IMR-90 (cell line): ENCODE measurements at regions not wholly inside any gene's neighbourhood (a gene's known extent, or its start where the extent isn't known, plus 50 kb on each side); places are given as distances from the start of the nearest gene placed in this dataset.

ENCODE experiments used
- ATAC-seq: fragments of 200-7000 bp; cut with Tn5 transposase; 2 replicates; pipeline ENCODE4 v1.9.1; 2020; ENCODE audit warnings: low read depth, mild to moderate bottlenecking, moderate library complexity
- BruUV-seq: library from RNA; stranded (reverse); fragments of 400-500 nt; replicated peaks from 2 replicates; lab custom pipeline; 2021; lab: Mats Ljungman, UMichigan
- CTCF ChIA-PET: fragments of 300-600 bp; formaldehyde crosslinking; extraction: SDS; loops from one replicate; lab custom pipeline; 2021; ENCODE audit warnings: antibody characterized with exemption; lab: Yijun Ruan, JAX
- POLR2A ChIA-PET: fragments of 300-600 bp; sonication (Branson Sonifier 250); formaldehyde crosslinking; loops from one replicate; lab custom pipeline; 2022; ENCODE audit warnings: antibody characterized with exemption; ENCODE audit not compliant: unreplicated experiment; lab: Charles Lee
- DNase-seq: peaks from one replicate; pipeline ENCODE4 v3.0.0; 2013
- H2AFZ ChIP-seq: replicated peaks from 2 replicates; pipeline ENCODE3; 2013; ENCODE audit warnings: low read length, mild to moderate bottlenecking; ENCODE audit not compliant: poor library complexity
- H2AK5ac ChIP-seq: 2 replicates; pipeline ENCODE4 v1.6.1; 2013; ENCODE audit warnings: low read depth, low read length, inconsistent platforms
- H2AK9ac ChIP-seq: replicated peaks from 2 replicates; pipeline ENCODE3; 2013; ENCODE audit warnings: mild to moderate bottlenecking, low read depth, low read length, moderate library complexity; ENCODE audit not compliant: poor library complexity
- H2BK120ac ChIP-seq: 2 replicates; pipeline ENCODE4 v1.6.1; 2013; ENCODE audit warnings: low read depth, low read length, inconsistent platforms
- H2BK15ac ChIP-seq: 3 replicates; pipeline ENCODE4 v1.6.1; 2013; ENCODE audit warnings: low read depth, low read length, inconsistent platforms
- H2BK20ac ChIP-seq: 2 replicates; pipeline ENCODE4 v1.6.1; 2013; ENCODE audit warnings: low read depth, mild to moderate bottlenecking, inconsistent platforms, low read length, moderate library complexity
- H2BK5ac ChIP-seq: 2 replicates; pipeline ENCODE4 v1.6.1; 2013; ENCODE audit warnings: mild to moderate bottlenecking, low read depth, low read length, inconsistent platforms; ENCODE audit not compliant: poor library complexity, severe bottlenecking
- H3K14ac ChIP-seq: replicated peaks from 2 replicates; pipeline ENCODE4 v1.6.1; 2013; ENCODE audit warnings: low read depth, low read length, inconsistent platforms
- H3K18ac ChIP-seq: 2 replicates; pipeline ENCODE4 v1.6.1; 2013; ENCODE audit warnings: low read depth, low read length, control low read depth
- H3K23ac ChIP-seq: 2 replicates; pipeline ENCODE4 v1.6.1; 2013; ENCODE audit warnings: low read depth, low read length, inconsistent platforms
- H3K27ac ChIP-seq: 2 replicates; pipeline ENCODE4 v1.5.1; 2013; ENCODE audit warnings: mild to moderate bottlenecking, control low read depth, low read length; ENCODE audit not compliant: insufficient read depth
- H3K27me3 ChIP-seq: 2 replicates; pipeline ENCODE4 v1.6.1; 2013; ENCODE audit warnings: low read length; ENCODE audit not compliant: control insufficient read depth, insufficient read depth
- H3K36me3 ChIP-seq: 2 replicates; pipeline ENCODE4 v1.6.1; 2013; ENCODE audit warnings: low read length, mixed read lengths; ENCODE audit not compliant: control insufficient read depth, insufficient read depth
- H3K4ac ChIP-seq: 2 replicates; pipeline ENCODE4 v1.6.1; 2013; ENCODE audit warnings: low read depth, low read length, inconsistent platforms
- H3K4me1 ChIP-seq: 2 replicates; pipeline ENCODE4 v1.6.1; 2013; ENCODE audit warnings: low read length, mixed read lengths; ENCODE audit not compliant: control insufficient read depth, insufficient read depth
- H3K4me2 ChIP-seq: 2 replicates; pipeline ENCODE4 v1.6.1; 2013; ENCODE audit warnings: low read depth, mild to moderate bottlenecking, control low read depth, low read length, moderate library complexity
- H3K4me3 ChIP-seq: 2 replicates; pipeline ENCODE4 v1.5.1; 2013; ENCODE audit warnings: low read depth, mild to moderate bottlenecking, control low read depth, low read length, moderate library complexity; ENCODE audit not compliant: insufficient read depth
- H3K56ac ChIP-seq: 2 replicates; pipeline ENCODE4 v1.6.1; 2013; ENCODE audit warnings: low read length, inconsistent platforms; ENCODE audit not compliant: insufficient read depth; ENCODE audit errors: extremely low read depth
- H3K79me1 ChIP-seq, 2 experiments: 2 replicates each; pipeline ENCODE4 v1.6.1; 2013; ENCODE audit warnings: low read length in 2 of 2, inconsistent platforms in 1 of 2, low read depth in 1 of 2
- H3K9ac ChIP-seq: 2 replicates; pipeline ENCODE4 v1.6.1; 2013; ENCODE audit warnings: low read depth, low read length, control low read depth
- H3K9me1 ChIP-seq: 2 replicates; pipeline ENCODE4 v1.6.1; 2013; ENCODE audit warnings: low read length, inconsistent platforms; ENCODE audit not compliant: insufficient read depth
- H3K9me3 ChIP-seq: 2 replicates; pipeline ENCODE4 v1.6.1; 2013; ENCODE audit warnings: low read length; ENCODE audit not compliant: control insufficient read depth, insufficient read depth
- H4K20me1 ChIP-seq: 2 replicates; pipeline ENCODE4 v1.6.1; 2013; ENCODE audit warnings: low read length, inconsistent platforms; ENCODE audit not compliant: insufficient read depth
- H4K5ac ChIP-seq: 2 replicates; pipeline ENCODE4 v1.6.1; 2013; ENCODE audit warnings: mild to moderate bottlenecking, low read depth, low read length, control low read depth
- H4K8ac ChIP-seq, 2 experiments: 2 replicates each; pipeline ENCODE4 v1.6.1; 2013; ENCODE audit warnings: low read depth in 2 of 2, low read length in 2 of 2, control low read depth in 1 of 2, inconsistent platforms in 1 of 2
- H4K91ac ChIP-seq: 2 replicates; pipeline ENCODE4 v1.6.1; 2013; ENCODE audit warnings: low read depth, low read length, inconsistent platforms; ENCODE audit not compliant: insufficient read depth
- BHLHE40 ChIP-seq: fragments of 150-350 bp; IDR thresholded peaks from 2 replicates; pipeline ENCODE4 v1.6.1; 2016; ENCODE audit warnings: mild to moderate bottlenecking, low read depth, low read length
- CEBPB ChIP-seq: IDR thresholded peaks from 2 replicates; pipeline ENCODE4 v1.6.1; 2012; ENCODE audit warnings: low read depth, low read length, improper control_type of control experiment
- CHD1 ChIP-seq: IDR thresholded peaks from 2 replicates; pipeline ENCODE4 v1.6.1; 2012; ENCODE audit warnings: low read depth, low read length, improper control_type of control experiment
- FOS ChIP-seq: fragments of 150-350 bp; IDR thresholded peaks from 2 replicates; pipeline ENCODE4 v1.6.1; 2016; ENCODE audit warnings: low read depth, low read length
- MAFK ChIP-seq: IDR thresholded peaks from 2 replicates; pipeline ENCODE4 v1.6.1; 2012; ENCODE audit warnings: low read depth, low read length, improper control_type of control experiment
- MAZ ChIP-seq: IDR thresholded peaks from 2 replicates; pipeline ENCODE4 v1.6.1; 2012; ENCODE audit warnings: low read depth, mild to moderate bottlenecking, low read length, improper control_type of control experiment, moderate library complexity, borderline replicate concordance
- MXI1 ChIP-seq: IDR thresholded peaks from 2 replicates; pipeline ENCODE4 v1.6.1; 2012; ENCODE audit warnings: low read depth, mild to moderate bottlenecking, low read length, moderate library complexity, borderline replicate concordance
- NFE2L2 ChIP-seq: fragments of 150-350 bp; IDR thresholded peaks from 2 replicates; pipeline ENCODE4 v1.6.1; 2016; ENCODE audit warnings: low read depth, mild to moderate bottlenecking, low read length
- POLR2A ChIP-seq: IDR thresholded peaks from 2 replicates; pipeline ENCODE4 v1.6.1; 2012; ENCODE audit warnings: mild to moderate bottlenecking, low read depth, low read length
- RAD21 ChIP-seq: IDR thresholded peaks from 2 replicates; pipeline ENCODE4 v1.6.1; 2012; ENCODE audit warnings: low read length, improper control_type of control experiment
- RCOR1 ChIP-seq: IDR thresholded peaks from 2 replicates; pipeline ENCODE4 v1.6.1; 2012; ENCODE audit warnings: mild to moderate bottlenecking, low read length, improper control_type of control experiment; ENCODE audit not compliant: insufficient replicate concordance
- RFX5 ChIP-seq: IDR thresholded peaks from 2 replicates; pipeline ENCODE4 v1.8.0; 2012; ENCODE audit warnings: low read depth, mild to moderate bottlenecking, low read length, moderate library complexity
- SMC3 ChIP-seq: fragments of 150-350 bp; IDR thresholded peaks from 2 replicates; pipeline ENCODE4 v1.6.1; 2016; ENCODE audit warnings: low read depth, mild to moderate bottlenecking, antibody characterized with exemption, low read length, moderate library complexity
- WGBS, 2 experiments: methylation state at CpG; one replicate each; pipeline versions ENCODE4 v1.1.5 to v1.1.7; 2013; ENCODE audit warnings: missing lambda C conversion rate in 2 of 2; ENCODE audit not compliant: insufficient read length in 1 of 2; ENCODE audit errors: extremely low coverage in 2 of 2; 5-methylcytosine and 5-hydroxymethylcytosine counted together
- dilution Hi-C: fragments of 300-500 bp; cut with HindIII; formaldehyde crosslinking; loops from one replicate; pipeline ENCODE4 v1.14.3; 2018; ENCODE audit warnings: low sequenced_read_pairs; ENCODE audit not compliant: unreplicated experiment
- in situ Hi-C: fragments of 300-500 bp; cut with MboI; formaldehyde crosslinking; loops from 3 replicates; pipeline ENCODE4 v1.14.3; 2019; ENCODE audit warnings: low sequenced_read_pairs, inconsistent platforms, mixed read lengths
- intact Hi-C: fragments of 100-400 bp; cut with micrococcal nuclease; formaldehyde crosslinking; loops from 2 replicates; pipeline ENCODE4 v1.10.0; 2022
- TF ChIP-seq, protein P1 (sequence below): conservative IDR thresholded peaks from 2 replicates; pipeline ENCODE4 v1.5.1; 2012; ENCODE audit warnings: mild to moderate bottlenecking, low read depth, low read length, improper control_type of control experiment
- TF ChIP-seq, protein P2 (sequence below): fragments of 150-350 bp; IDR thresholded peaks from 2 replicates; pipeline ENCODE4 v1.6.1; 2017; ENCODE audit warnings: mild to moderate bottlenecking, antibody characterized with exemption, low read length, low read depth
- TF ChIP-seq, protein P3 (sequence below): fragments of 150-350 bp; IDR thresholded peaks from 2 replicates; pipeline ENCODE4 v1.6.1; 2016; ENCODE audit warnings: low read depth, mild to moderate bottlenecking, low read length, moderate library complexity, borderline replicate concordance

DNA sequence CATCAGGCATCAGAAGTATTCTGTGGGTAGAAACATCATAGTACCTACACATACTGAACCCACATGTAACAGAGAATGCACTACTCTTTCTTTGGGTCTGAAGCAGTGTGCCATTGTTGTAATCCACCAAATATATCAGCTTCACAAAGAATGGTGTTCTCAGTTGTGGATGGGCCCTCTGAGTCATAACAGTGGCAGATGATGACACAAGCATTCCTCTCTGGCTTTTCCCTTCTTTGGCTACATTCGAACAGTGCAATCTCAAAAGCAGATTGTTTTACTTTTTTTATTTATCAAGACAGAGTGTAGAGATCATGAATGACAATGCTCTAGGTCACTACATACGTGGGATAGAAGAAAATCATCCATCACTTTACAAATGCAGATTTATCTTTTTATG is 247.2 kb upstream of the EPHA5 start:
- Histone ChIP-seq H3K23ac (no peak overlapping the region), H2BK120ac (no peak overlapping the region), H4K8ac (no peak overlapping the region), H4K20me1 (no peaks in the 10 kb centered on the region), H3K27ac (no peak overlapping the region), H3K36me3 (no peaks in the 10 kb centered on the region), H4K91ac (no peak overlapping the region), H3K4me3 (no peak overlapping the region), H3K9me3 (peaks cover 6% of the 10 kb centered on the region), H2AFZ (no peak overlapping the region), H2BK15ac (no peak overlapping the region), H2AK5ac (no peak overlapping the region), H2BK20ac (no peak overlapping the region), H3K14ac (no peak overlapping the region), H3K4ac (no peak overlapping the region), H3K18ac (no peak overlapping the region), H3K56ac (no peak overlapping the region), H3K4me1 (no peaks in the 10 kb centered on the region), H4K5ac (no peak overlapping the region), H3K9me1 (no peaks in the 10 kb centered on the region), H3K27me3 (no peaks in the 10 kb centered on the region), H3K9ac (no peak overlapping the region), H3K79me1 (no peaks in the 10 kb centered on the region), H3K4me2 (no peak overlapping the region), H2BK5ac (no peak overlapping the region), H2AK9ac (no peak overlapping the region)
- ChIA-PET POLR2A (no interaction called here), CTCF (no interaction called here)
- no CpG with 5 or more reads among the region's 2 CpGs for WGBS, 2 experiments
- ATAC-seq (no peak), DNase-seq (no peak)
- intact Hi-C loops = no loop called here
- no TSS peak for BruUV-seq
- in situ Hi-C loops = no loop called here
- TF ChIP-seq, protein P1, sequence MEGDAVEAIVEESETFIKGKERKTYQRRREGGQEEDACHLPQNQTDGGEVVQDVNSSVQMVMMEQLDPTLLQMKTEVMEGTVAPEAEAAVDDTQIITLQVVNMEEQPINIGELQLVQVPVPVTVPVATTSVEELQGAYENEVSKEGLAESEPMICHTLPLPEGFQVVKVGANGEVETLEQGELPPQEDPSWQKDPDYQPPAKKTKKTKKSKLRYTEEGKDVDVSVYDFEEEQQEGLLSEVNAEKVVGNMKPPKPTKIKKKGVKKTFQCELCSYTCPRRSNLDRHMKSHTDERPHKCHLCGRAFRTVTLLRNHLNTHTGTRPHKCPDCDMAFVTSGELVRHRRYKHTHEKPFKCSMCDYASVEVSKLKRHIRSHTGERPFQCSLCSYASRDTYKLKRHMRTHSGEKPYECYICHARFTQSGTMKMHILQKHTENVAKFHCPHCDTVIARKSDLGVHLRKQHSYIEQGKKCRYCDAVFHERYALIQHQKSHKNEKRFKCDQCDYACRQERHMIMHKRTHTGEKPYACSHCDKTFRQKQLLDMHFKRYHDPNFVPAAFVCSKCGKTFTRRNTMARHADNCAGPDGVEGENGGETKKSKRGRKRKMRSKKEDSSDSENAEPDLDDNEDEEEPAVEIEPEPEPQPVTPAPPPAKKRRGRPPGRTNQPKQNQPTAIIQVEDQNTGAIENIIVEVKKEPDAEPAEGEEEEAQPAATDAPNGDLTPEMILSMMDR = no peak
- no peak for TF ChIP-seq FOS
- TF ChIP-seq RFX5 = no peak
- no peak for TF ChIP-seq SMC3
- TF ChIP-seq CEBPB = no peak
- TF ChIP-seq, protein P2, sequence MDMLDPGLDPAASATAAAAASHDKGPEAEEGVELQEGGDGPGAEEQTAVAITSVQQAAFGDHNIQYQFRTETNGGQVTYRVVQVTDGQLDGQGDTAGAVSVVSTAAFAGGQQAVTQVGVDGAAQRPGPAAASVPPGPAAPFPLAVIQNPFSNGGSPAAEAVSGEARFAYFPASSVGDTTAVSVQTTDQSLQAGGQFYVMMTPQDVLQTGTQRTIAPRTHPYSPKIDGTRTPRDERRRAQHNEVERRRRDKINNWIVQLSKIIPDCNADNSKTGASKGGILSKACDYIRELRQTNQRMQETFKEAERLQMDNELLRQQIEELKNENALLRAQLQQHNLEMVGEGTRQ = no peak
- TF ChIP-seq NFE2L2 = no peak
- no peak for TF ChIP-seq MAZ
- TF ChIP-seq RCOR1 = no peak
- TF ChIP-seq RAD21 = no peak
- no peak for TF ChIP-seq MAFK
- TF ChIP-seq BHLHE40 = no peak
- no peak for TF ChIP-seq CHD1
- no peak for TF ChIP-seq MXI1
- TF ChIP-seq, protein P3, sequence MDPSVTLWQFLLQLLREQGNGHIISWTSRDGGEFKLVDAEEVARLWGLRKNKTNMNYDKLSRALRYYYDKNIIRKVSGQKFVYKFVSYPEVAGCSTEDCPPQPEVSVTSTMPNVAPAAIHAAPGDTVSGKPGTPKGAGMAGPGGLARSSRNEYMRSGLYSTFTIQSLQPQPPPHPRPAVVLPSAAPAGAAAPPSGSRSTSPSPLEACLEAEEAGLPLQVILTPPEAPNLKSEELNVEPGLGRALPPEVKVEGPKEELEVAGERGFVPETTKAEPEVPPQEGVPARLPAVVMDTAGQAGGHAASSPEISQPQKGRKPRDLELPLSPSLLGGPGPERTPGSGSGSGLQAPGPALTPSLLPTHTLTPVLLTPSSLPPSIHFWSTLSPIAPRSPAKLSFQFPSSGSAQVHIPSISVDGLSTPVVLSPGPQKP = no peak
- TF ChIP-seq POLR2A = no peak
- dilution Hi-C loops = no loop called here
